GM18499 (cell line): ENCODE measurements at regions not wholly inside any gene's neighbourhood (a gene's known extent, or its start where the extent isn't known, plus 50 kb on each side); places are given as distances from the start of the nearest gene placed in this dataset.
"Not testable (repeated sequence)": the region's sequence is repeated elsewhere in the genome, so short reads cannot be mapped to it uniquely, and the experiment has no call there.

ENCODE experiments used
- ATAC-seq: cut with Tn5 transposase; IDR thresholded peaks from one replicate; pipeline ENCODE4 v1.9.1; 2021; ENCODE audit warnings: moderate number of reproducible peaks; ENCODE audit not compliant: insufficient read depth, unreplicated experiment

DNA sequence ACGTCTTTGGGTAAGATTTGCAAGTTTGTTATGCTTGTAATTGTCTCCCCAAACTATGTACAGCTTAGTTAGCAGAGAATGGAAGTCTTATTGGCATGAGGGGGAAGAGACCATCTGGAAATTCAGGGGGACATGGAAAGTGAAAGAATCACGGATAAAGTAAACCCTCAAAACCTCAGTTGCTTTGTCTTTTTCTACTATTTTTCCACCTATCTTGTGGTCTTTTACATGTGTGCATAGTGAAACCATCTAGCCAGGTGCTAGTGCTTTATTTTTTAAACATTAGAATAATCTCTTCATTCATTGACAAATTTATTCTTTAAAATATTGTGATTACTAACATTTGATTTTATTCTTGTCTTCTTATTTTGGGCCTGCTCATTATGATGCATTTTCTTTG is 441.1 kb upstream of the RORB start:
- no peak for ATAC-seq

GRCh38 chr9:74057051-74057450 is 440.1 kb upstream of the RORB start:
- ATAC-seq: not testable (repeated sequence)

- ATAC-seq: no peak
Observed at GRCh38 chr9:74064702-74065101, 432.4 kb upstream of the RORB start.

DNA sequence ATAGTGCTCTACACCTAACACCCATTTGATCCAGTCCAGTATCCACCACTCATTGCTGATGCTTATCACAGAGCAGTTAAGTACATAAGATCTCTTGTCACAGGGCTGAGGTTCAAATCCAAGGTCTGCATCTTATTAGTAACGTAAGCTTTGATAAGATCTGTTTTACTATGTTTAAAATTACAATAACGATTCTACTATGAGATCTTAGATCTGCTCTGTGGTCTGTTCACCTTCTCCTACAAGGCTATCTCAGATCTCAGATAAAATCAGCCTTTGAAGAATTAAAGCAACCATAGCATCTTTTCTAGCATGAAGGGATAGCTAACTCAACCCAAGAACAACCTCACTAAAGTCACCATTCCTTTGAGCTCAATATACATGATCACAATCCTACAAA is 431.0 kb upstream of the RORB start:
- ATAC-seq: no peak

GRCh38 chr9:74066605-74067004 is 430.5 kb upstream of the RORB start:
- no peak for ATAC-seq

- ATAC-seq: no peak
Observed at GRCh38 chr9:74071502-74071901, 425.6 kb upstream of the RORB start.

DNA sequence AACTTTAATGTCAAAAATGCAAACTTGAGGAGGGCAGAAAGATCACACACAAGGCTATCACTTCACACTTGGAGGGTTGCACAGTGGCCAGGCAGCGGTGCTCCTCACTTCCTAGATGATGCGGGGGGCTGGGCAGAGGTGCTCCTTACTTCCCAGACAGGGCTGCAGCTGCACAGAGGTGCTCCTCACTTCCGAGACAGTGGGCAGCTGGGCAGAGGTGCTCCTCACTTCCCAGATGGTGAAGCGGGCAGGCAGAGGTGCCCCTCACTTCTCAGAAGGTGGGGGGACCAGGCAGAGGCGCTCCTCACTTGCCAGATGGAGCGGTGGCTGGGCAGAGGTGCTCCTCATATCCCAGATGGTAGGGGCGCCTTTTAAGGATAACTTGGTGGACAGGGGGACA is 423.2 kb upstream of the RORB start:
- no peak for ATAC-seq

- no peak for ATAC-seq
Observed at GRCh38 chr9:74078647-74079046, 418.5 kb upstream of the RORB start.

- ATAC-seq: not testable (repeated sequence)
Observed at GRCh38 chr9:74080652-74081051, 416.5 kb upstream of the RORB start.

- ATAC-seq: no peak
Observed at GRCh38 chr9:74083681-74084433, 413.3 kb upstream of the RORB start.

DNA sequence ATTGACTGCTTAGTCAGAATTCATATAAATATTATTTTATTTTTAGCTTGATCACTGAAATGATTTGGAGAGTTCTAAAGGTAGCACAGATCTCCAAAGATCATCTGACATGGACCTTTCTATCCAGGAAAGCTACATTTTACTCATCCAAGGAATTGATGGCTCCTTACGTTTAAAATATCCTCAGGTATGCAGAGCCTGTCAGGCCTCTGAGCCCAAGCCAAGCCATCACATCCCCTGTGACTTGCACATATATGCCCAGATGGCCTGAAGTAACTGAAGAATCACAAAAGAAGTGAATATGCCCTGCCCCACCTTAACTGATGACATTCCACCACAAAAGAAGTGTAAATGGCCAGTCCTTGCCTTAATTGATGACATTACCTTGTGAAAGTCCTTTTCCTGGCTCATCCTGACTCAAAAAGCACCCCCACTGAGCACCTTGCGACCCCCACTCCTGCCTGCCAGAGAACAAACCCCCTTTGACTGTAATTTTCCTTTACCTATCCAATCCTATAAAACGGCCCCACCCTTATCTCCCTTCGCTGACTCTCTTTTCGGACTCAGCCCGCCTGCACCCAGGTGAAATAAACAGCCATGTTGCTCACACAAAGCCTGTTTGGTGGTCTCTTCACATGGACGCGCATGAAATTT is 411.6 kb upstream of the RORB start:
- ATAC-seq: not testable (repeated sequence)

GRCh38 chr9:74090921-74091320 is 406.2 kb upstream of the RORB start:
- not testable (repeated sequence) for ATAC-seq

- no peak for ATAC-seq
Observed at GRCh38 chr9:74092491-74092834, 404.7 kb upstream of the RORB start.

DNA sequence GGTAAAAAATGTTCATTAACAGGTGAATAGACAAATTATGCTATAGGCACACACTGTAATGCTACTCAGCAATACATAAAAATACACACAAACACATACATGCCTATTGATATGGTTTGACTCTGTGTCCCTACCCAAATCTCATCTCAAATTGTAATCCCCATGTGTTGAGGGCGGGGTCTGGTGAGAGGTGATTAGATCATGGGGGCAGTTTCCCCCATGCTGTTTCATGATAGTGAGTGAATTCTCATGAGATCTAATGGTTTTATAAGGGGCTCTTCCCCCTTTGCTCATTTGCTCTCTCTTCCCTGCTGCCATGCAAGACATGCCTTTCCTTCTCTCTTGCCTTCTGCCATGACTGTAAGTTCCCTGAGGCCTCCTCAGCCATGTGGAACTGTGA is 403.1 kb upstream of the RORB start:
- ATAC-seq: not testable (repeated sequence)

- ATAC-seq: no peak
Observed at GRCh38 chr9:74094766-74095165, 402.4 kb upstream of the RORB start.

DNA sequence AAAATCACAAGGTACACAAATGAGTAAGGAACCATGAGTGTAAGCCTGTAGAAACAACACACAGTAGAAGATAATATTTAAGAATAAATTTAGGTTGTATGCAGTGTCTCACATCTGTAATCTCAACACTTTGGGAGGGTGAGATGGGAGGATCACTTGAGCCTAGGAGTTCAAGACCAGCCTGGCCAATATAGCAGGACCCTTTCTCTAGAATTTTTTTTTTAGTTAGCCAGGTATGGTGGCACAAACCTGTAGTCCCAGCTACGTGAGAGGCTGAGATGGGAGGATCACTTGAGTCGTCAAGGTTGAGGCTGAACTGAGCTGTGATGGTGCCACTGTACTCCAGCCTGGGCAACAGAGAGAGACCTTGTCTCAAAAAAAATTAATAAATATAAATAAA is 401.2 kb upstream of the RORB start:
- ATAC-seq: no peak

GRCh38 chr9:74096420-74096819 is 400.7 kb upstream of the RORB start:
- no peak for ATAC-seq

GRCh38 chr9:74100042-74100441 is 397.1 kb upstream of the RORB start:
- no peak for ATAC-seq

DNA sequence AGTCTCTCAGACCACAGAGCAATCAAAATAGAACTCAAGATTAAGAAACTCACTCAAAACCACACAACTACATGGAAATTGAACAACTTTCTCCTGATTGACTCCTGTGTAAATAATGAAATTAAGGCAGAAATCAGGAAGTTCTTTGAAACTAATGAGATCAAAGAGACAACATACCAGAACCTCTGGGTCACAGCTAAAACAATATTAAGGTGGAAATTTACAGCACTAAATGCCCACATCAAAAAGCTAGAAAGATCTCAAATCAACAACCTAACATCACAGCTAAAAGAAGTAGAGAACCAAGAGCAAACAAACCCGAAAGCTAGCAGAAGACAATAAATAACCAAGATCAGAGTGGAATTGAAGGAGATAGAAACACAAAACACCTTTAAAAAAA is 395.0 kb upstream of the RORB start:
- not testable (repeated sequence) for ATAC-seq

DNA sequence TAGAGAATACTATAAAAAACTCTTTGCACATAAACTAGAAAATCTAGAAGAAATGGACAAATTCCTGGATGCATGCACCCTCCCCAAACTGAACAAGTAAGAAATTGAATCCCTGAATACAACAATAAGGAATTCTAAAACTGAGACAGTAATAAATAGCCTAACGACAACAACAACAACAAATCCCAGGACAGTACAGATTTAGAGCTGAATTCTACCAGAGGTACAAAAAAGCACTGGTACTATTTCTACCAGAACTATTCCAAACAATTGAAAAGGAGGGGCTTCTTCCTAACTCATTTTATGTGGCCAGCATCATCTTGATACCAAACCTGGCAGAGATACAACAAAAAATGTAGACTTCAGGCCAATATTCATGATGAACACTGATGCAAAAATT is 394.4 kb upstream of the RORB start:
- ATAC-seq: no peak

DNA sequence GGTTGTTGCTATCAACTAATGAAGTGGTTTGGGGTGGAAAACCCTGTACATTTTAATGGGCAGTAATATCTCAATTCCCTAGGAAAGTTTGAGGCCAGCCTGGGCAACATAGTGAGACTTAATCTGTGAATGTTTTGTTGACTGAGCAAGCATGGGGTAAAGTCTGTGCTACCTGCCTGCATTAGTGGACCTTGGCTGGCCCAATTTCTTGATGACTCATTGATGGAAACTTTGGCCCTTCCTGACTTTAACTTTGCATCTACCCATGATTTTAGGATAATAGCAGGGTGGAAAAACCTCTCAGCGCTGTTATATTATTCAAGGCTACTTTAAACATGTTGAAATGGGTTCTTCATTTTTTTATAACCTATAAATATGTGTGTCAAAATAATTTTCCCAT is 389.4 kb upstream of the RORB start:
- no peak for ATAC-seq

- no peak for ATAC-seq
Observed at GRCh38 chr9:74115976-74116375, 381.2 kb upstream of the RORB start.
